HG03039 (cell line): ENCODE measurements at regions not wholly inside any gene's neighbourhood (a gene's known extent, or its start where the extent isn't known, plus 50 kb on each side); places are given as distances from the start of the nearest gene placed in this dataset.
"Not testable (repeated sequence)": the region's sequence is repeated elsewhere in the genome, so short reads cannot be mapped to it uniquely, and the experiment has no call there.

Experiments
- ATAC-seq: cut with Tn5 transposase; IDR thresholded peaks from one replicate; pipeline ENCODE4 v1.9.1; 2021; ENCODE audit warnings: mild to moderate bottlenecking, moderate library complexity; ENCODE audit not compliant: unreplicated experiment

- not testable (repeated sequence) for ATAC-seq
Measured at GRCh38 chr21:10270211-10270610, 251.2 kb upstream of the TPTE start.

- ATAC-seq = not testable (repeated sequence)
Measured at GRCh38 chr21:10271666-10272207, 249.6 kb upstream of the TPTE start.

GRCh38 chr21:10272216-10272615 lies 249.2 kb upstream of the TPTE start:
- no peak for ATAC-seq

GRCh38 chr21:10273196-10273595 lies 248.2 kb upstream of the TPTE start:
- no peak for ATAC-seq

- ATAC-seq = peak; percentile 64
Measured at GRCh38 chr21:10273794-10274338, 247.5 kb upstream of the TPTE start.
